ENCODE measurements at regions not wholly inside any gene's neighbourhood (a gene's known extent, or its start where the extent isn't known, plus 50 kb on each side); places are given as distances from the start of the nearest gene placed in this dataset.

DNA sequence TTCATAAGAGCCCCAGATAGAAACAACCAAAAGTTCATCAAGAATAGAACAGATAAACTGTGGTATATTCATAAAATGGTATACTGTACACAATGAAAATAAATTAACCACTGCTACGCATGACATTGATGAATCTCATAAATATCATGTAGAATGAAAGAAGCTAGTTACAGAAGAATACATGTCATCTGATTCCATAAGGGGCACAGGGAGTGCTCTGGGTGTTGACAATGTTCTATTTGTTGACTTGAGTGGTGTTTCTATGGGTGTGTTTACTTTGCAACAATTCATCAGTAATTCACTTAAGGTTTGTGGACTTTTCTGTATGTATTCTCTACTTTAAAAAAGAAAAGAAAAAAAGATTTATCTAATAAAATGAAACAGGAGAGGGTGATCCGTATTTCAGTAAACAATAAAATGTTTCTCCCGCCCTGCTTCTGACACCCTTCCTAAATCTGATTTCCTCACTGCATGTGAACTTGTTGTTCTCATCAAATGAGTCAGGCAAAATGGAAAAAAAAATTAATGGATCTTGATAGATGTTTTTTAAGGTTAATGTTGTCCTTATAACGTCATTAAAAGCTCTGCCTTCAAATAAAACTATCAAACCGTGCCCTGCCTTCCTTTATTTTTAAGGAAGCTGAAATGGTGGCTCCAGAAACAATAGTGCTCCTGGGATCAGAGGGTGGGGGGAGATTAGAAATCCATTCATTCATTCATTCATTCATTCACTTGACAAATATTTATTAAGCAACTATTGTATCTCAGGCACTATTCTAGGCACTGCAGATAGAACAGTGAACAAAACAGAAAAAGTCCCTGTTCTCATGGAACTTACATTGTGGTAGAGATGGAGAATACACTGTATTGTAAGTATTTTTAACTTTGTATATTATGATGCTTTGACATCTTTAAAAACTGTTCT, 77.2 kb upstream of the CD44 start:
- no peak for DNase-seq
- Mint-ChIP-seq H3K4me1 (ENCODE audit: low read depth, unreplicated experiment) (no peaks in the 10 kb centered on the region), H3K9me3 (ENCODE audit: unreplicated experiment) (peaks cover 2% of the 10 kb centered on the region), H3K4me3 (ENCODE audit: unreplicated experiment) (no peak overlapping the region), H3K27ac (ENCODE audit: unreplicated experiment) (no peak overlapping the region), H3K36me3 (ENCODE audit: unreplicated experiment) (no peaks in the 10 kb centered on the region), H3K27me3 (ENCODE audit: unreplicated experiment) (peaks cover 5% of the 10 kb centered on the region)
- TF ChIP-seq, protein P1, sequence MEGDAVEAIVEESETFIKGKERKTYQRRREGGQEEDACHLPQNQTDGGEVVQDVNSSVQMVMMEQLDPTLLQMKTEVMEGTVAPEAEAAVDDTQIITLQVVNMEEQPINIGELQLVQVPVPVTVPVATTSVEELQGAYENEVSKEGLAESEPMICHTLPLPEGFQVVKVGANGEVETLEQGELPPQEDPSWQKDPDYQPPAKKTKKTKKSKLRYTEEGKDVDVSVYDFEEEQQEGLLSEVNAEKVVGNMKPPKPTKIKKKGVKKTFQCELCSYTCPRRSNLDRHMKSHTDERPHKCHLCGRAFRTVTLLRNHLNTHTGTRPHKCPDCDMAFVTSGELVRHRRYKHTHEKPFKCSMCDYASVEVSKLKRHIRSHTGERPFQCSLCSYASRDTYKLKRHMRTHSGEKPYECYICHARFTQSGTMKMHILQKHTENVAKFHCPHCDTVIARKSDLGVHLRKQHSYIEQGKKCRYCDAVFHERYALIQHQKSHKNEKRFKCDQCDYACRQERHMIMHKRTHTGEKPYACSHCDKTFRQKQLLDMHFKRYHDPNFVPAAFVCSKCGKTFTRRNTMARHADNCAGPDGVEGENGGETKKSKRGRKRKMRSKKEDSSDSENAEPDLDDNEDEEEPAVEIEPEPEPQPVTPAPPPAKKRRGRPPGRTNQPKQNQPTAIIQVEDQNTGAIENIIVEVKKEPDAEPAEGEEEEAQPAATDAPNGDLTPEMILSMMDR (IDR thresholded peaks at IDR 0.05; ENCODE audit: partially characterized antibody, unreplicated experiment), result no peak

DNA sequence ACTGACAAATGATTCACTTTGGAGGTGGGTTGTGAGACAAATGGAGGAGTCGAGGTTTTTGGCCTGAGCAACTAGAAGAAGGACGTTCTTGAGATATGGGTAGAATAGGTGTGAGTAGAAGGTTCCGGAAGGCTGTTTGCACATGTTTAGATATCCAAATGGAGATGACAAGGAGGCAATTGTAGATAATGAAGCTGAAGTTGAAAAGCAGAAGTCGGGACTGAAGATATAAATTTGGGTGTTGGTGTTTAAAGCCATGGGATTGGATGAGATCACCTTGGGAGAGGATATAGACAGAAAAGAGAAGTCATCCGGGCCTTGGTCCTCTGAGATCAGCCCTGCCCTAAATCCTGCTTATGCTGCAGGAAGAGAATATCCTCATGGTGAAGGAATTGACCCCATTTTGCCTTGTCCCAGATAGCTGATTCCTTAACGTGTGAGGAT, 75.5 kb upstream of the CD44 start:
- H3K27ac Mint-ChIP-seq (ENCODE audit: unreplicated experiment), result no peak overlapping the region
- peaks cover 5% of the 10 kb centered on the region for H3K27me3 Mint-ChIP-seq (ENCODE audit: unreplicated experiment)
- H3K9me3 Mint-ChIP-seq (ENCODE audit: unreplicated experiment), result peaks cover 2% of the 10 kb centered on the region
- no peaks in the 10 kb centered on the region for H3K4me1 Mint-ChIP-seq (ENCODE audit: low read depth, unreplicated experiment)
- DNase-seq, result no peak
- no peaks in the 10 kb centered on the region for H3K36me3 Mint-ChIP-seq (ENCODE audit: unreplicated experiment)
- TF ChIP-seq, protein P1 (IDR thresholded peaks at IDR 0.05; ENCODE audit: partially characterized antibody, unreplicated experiment), result no peak
- H3K4me3 Mint-ChIP-seq (ENCODE audit: unreplicated experiment), result no peak overlapping the region

DNA sequence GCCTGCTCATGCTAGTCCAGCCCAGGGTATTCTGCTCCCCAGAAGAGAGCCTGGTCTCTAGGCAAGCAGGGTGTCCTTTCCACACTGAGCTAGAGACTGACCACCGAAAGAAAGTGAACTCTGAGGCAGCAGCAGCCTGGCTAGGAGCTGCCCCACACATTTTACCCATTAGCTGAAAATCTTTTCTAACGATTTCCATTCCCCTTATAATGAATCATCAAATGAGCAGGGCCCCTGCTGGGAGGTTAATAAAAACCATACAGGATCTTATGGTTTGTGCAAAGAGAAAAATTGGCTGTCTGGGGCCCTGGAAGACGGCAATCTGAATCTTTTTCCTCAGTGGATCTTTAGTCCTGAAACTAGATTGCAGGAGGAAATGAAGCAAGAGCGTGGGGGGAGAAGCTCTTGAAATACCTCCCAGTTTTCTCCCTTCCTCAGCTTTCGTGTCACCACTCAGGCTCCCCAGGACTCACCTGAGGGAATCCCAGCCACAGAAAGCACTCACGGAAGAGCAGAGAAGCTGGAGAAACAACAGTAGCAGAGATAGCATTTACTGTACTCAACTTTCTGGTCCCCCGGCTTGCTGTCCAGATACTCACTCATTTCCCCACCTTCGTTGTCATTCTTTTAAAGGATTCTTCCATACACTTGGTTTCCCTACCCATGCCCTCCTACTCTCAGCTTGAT, 74.7 kb upstream of the CD44 start:
- Mint-ChIP-seq H3K27ac (ENCODE audit: unreplicated experiment) (no peak overlapping the region), H3K27me3 (ENCODE audit: unreplicated experiment) (peaks cover 5% of the 10 kb centered on the region), H3K36me3 (ENCODE audit: unreplicated experiment) (no peaks in the 10 kb centered on the region), H3K4me3 (ENCODE audit: unreplicated experiment) (no peak overlapping the region), H3K9me3 (ENCODE audit: unreplicated experiment) (peaks cover 2% of the 10 kb centered on the region), H3K4me1 (ENCODE audit: low read depth, unreplicated experiment) (no peaks in the 10 kb centered on the region)
- TF ChIP-seq, protein P1 (IDR thresholded peaks at IDR 0.05; ENCODE audit: partially characterized antibody, unreplicated experiment), result no peak
- DNase-seq, result no peak

DNA sequence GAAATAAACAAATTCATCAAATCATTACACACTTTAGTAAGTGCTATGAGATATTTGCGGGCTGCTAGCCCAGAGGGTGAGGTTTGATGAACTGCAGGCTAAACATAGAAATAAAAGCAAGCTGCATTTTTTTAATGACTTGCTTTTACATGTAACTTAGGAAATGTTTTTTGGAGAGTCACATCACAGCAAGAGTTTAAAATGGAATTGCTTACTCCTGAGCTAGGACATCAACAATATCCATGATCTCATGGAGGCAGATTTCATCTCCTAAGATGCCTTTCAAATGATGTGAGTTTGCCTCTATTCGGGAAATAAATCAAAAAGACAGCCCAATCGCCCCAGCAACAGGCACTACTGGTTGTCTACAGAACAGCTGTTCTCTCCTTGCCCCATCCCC, 73.4 kb upstream of the CD44 start:
- DNase-seq, result no peak
- Mint-ChIP-seq H3K36me3 (ENCODE audit: unreplicated experiment) (peaks cover 13% of the 10 kb centered on the region), H3K27ac (ENCODE audit: unreplicated experiment) (no peak overlapping the region), H3K9me3 (ENCODE audit: unreplicated experiment) (peaks cover 4% of the 10 kb centered on the region), H3K27me3 (ENCODE audit: unreplicated experiment) (peaks cover 5% of the 10 kb centered on the region), H3K4me1 (ENCODE audit: low read depth, unreplicated experiment) (no peaks in the 10 kb centered on the region), H3K4me3 (ENCODE audit: unreplicated experiment) (no peak overlapping the region)
- TF ChIP-seq, protein P1 (IDR thresholded peaks at IDR 0.05; ENCODE audit: partially characterized antibody, unreplicated experiment), result no peak

DNA sequence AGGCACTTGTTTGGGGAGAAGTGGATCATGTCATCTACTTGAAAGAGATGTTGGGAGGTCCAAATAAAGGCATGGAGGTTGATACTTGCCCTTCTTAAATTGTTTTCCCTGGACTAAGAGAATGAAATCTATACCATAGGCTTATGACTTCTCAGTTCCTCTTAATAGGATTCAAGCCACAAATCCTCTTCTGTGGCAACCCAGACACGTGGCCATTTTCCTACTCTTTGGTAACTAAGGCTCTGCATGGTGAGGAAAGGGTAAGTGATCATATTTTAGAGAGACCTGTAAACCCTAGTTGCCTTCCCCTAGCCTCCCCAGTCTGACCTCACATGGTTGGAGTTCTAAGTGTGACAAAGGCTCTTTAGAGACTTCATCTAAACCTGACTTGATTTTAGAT, 72.9 kb upstream of the CD44 start:
- Mint-ChIP-seq H3K4me3 (ENCODE audit: unreplicated experiment) (no peak overlapping the region), H3K4me1 (ENCODE audit: low read depth, unreplicated experiment) (no peaks in the 10 kb centered on the region), H3K27ac (ENCODE audit: unreplicated experiment) (no peak overlapping the region), H3K27me3 (ENCODE audit: unreplicated experiment) (peaks cover 5% of the 10 kb centered on the region), H3K9me3 (ENCODE audit: unreplicated experiment) (peaks cover 4% of the 10 kb centered on the region), H3K36me3 (ENCODE audit: unreplicated experiment) (peaks cover 15% of the 10 kb centered on the region)
- TF ChIP-seq, protein P1 (IDR thresholded peaks at IDR 0.05; ENCODE audit: partially characterized antibody, unreplicated experiment), result no peak
- no peak for DNase-seq
